Adrenal gland (tissue), 5 donors: ENCODE measurements at regions not wholly inside any gene's neighbourhood (a gene's known extent, or its start where the extent isn't known, plus 50 kb on each side); places are given as distances from the start of the nearest gene placed in this dataset.

ENCODE experiments used
- CTCF ChIP-seq, 6 experiments: fragments of 450-650 bp in 4 of 6; fragments of 200-600 bp in 2 of 6; sonication (generic) in 1 of 6; IDR thresholded peaks; 1 replicate in 5 of 6; 2 replicates in 1 of 6; pipeline versions ENCODE4 v1.5.1 to v1.8.0; 2016 to 2021; ENCODE audit warnings: antibody characterized with exemption in 6 of 6, mild to moderate bottlenecking in 2 of 6, moderate library complexity in 1 of 6
- POLR2A ChIP-seq, 2 donors: fragments of 450-650 bp; IDR thresholded peaks; one replicate each; pipeline ENCODE4 v1.6.1; 2017; ENCODE audit warnings: antibody characterized with exemption in 2 of 2, mild to moderate bottlenecking in 2 of 2, moderate library complexity in 1 of 2
- donor health status: DM: no; HTN: no; CAD: no.

- TF ChIP-seq POLR2A (IDR thresholded peaks at IDR 0.05): no peak
- no peak for TF ChIP-seq CTCF (IDR thresholded peaks at IDR 0.05)
Observed at GRCh38 chr20:37622728-37623127, 71.1 kb upstream of the CTNNBL1 start.
